Endothelial cell of umbilical vein (primary cell): ENCODE measurements at regions not wholly inside any gene's neighbourhood (a gene's known extent, or its start where the extent isn't known, plus 50 kb on each side); places are given as distances from the start of the nearest gene placed in this dataset.

Source experiments
- BruUV-seq: library from RNA; stranded (reverse); fragments of 400-500 nt; replicated peaks from 2 replicates; lab custom pipeline; 2021; lab: Mats Ljungman, UMichigan
- CTCF ChIA-PET: fragments of 300-600, 350-600 bp; sonication (Branson Sonifier 250); formaldehyde crosslinking; loops from one replicate; lab custom pipeline; 2021; ENCODE audit warnings: antibody characterized with exemption, inconsistent platforms; lab: Charles Lee
- POLR2A ChIA-PET: fragments of 300-600, 350-600 bp; sonication (Branson Sonifier 250); formaldehyde crosslinking; loops from one replicate; lab custom pipeline; 2021; ENCODE audit warnings: antibody characterized with exemption, inconsistent platforms; lab: Charles Lee
- DNase-seq: peaks from one replicate; pipeline ENCODE4 v3.0.0-alpha.2; 2011; ENCODE audit warnings: low read depth, low spot score
- FAIRE-seq: peaks from 2 replicates; lab custom pipeline; 2011; peaks lifted over from hg19 to GRCh38; lab: Jason Lieb, UNC
- H2AFZ ChIP-seq: 2 replicates; pipeline ENCODE4 v1.6.0; 2012; ENCODE audit warnings: low read depth, low read length, control low read depth, inconsistent platforms
- H3K27ac ChIP-seq: 2 replicates; pipeline ENCODE4 v1.5.1; 2011; ENCODE audit warnings: low read depth, mild to moderate bottlenecking, control low read depth, low read length, moderate library complexity; ENCODE audit not compliant: insufficient read depth
- H3K27me3 ChIP-seq, 2 experiments: 2 replicates each; pipeline versions ENCODE4 v1.6.0 to v1.6.1; 2011; ENCODE audit warnings: low read length in 2 of 2, mixed read lengths in 1 of 2; ENCODE audit not compliant: control insufficient read depth in 2 of 2, insufficient read depth in 2 of 2
- H3K36me3 ChIP-seq, 2 experiments: 2 replicates in 1 of 2; 3 replicates in 1 of 2; pipeline ENCODE4 v1.5.1; 2011; ENCODE audit warnings: low read length in 2 of 2, mild to moderate bottlenecking in 1 of 2, moderate library complexity in 1 of 2; ENCODE audit not compliant: control insufficient read depth in 2 of 2, insufficient read depth in 2 of 2; ENCODE audit errors: extremely low read depth in 1 of 2
- H3K4me1 ChIP-seq: 3 replicates; pipeline ENCODE4 v1.5.1; 2011; ENCODE audit warnings: mild to moderate bottlenecking, low read length; ENCODE audit not compliant: control insufficient read depth, insufficient read depth; ENCODE audit errors: extremely low read depth
- H3K4me2 ChIP-seq: 2 replicates; pipeline ENCODE4 v1.6.1; 2011; ENCODE audit warnings: low read length, control low read depth, mixed read lengths; ENCODE audit not compliant: insufficient read depth
- H3K4me3 ChIP-seq, 3 experiments: fragments of 200-600 bp in 1 of 3; sonication (generic), shearing (Covaris generic) in 1 of 3; replicated peaks in 1 of 3; 2 replicates each; pipeline ENCODE4 v1.5.1; 2011 to 2016; ENCODE audit warnings: control low read depth in 3 of 3, low read length in 3 of 3, mild to moderate bottlenecking in 2 of 3, inconsistent platforms in 1 of 3, low read depth in 1 of 3, moderate library complexity in 1 of 3; ENCODE audit not compliant: insufficient read depth in 1 of 3
- H3K79me2 ChIP-seq: 2 replicates; pipeline ENCODE4 v1.6.0; 2012; ENCODE audit warnings: low read length, inconsistent platforms; ENCODE audit not compliant: control insufficient read depth, insufficient read depth
- H3K9ac ChIP-seq: replicated peaks from 2 replicates; pipeline ENCODE3; 2011; ENCODE audit warnings: low read length, control low read depth; ENCODE audit not compliant: insufficient read depth; ENCODE audit errors: extremely low read depth
- H3K9me1 ChIP-seq: replicated peaks from 3 replicates; pipeline ENCODE4 v1.6.0; 2011; ENCODE audit warnings: mild to moderate bottlenecking, low read length; ENCODE audit not compliant: control insufficient read depth, insufficient read depth; ENCODE audit errors: extremely low read depth
- H3K9me3 ChIP-seq: replicated peaks from 2 replicates; pipeline ENCODE4 v1.5.1; 2012; ENCODE audit warnings: low read length, inconsistent platforms; ENCODE audit not compliant: control insufficient read depth, insufficient read depth
- H4K20me1 ChIP-seq: replicated peaks from 2 replicates; pipeline ENCODE3; 2011; ENCODE audit warnings: mild to moderate bottlenecking, low read length; ENCODE audit not compliant: control insufficient read depth, insufficient read depth; ENCODE audit errors: extremely low read depth
- EZH2 ChIP-seq: IDR thresholded peaks from 2 replicates; pipeline ENCODE4 v1.6.1; 2012; ENCODE audit warnings: borderline replicate concordance, low read depth, mild to moderate bottlenecking, moderate library complexity, low read length, inconsistent platforms; ENCODE audit not compliant: severe bottlenecking
- FOS ChIP-seq: IDR thresholded peaks from 2 replicates; pipeline ENCODE4 v1.6.1; 2011; ENCODE audit warnings: mild to moderate bottlenecking, low read length, moderate library complexity, borderline replicate concordance; ENCODE audit not compliant: insufficient read depth
- GATA2 ChIP-seq: IDR thresholded peaks from 2 replicates; pipeline ENCODE4 v1.7.0; 2011; ENCODE audit warnings: low read depth, mild to moderate bottlenecking, moderate library complexity, mixed read lengths, low read length; ENCODE audit not compliant: insufficient read length, insufficient read depth
- JUN ChIP-seq: IDR thresholded peaks from 2 replicates; pipeline ENCODE4 v1.6.1; 2011; ENCODE audit warnings: borderline replicate concordance, low read depth; ENCODE audit not compliant: insufficient read length, insufficient read depth
- MYC ChIP-seq: IDR thresholded peaks from one replicate; pipeline ENCODE4 v1.6.1; 2011; ENCODE audit warnings: mild to moderate bottlenecking, low read depth, low read length
- POLR2A ChIP-seq: IDR thresholded peaks from 2 replicates; pipeline ENCODE4 v1.6.1; 2012; ENCODE audit warnings: low read depth, mild to moderate bottlenecking, control low read depth, low read length
- POLR2AphosphoS5 ChIP-seq: IDR thresholded peaks from 2 replicates; pipeline ENCODE4 v1.6.1; 2012; ENCODE audit warnings: low read depth, mild to moderate bottlenecking, control low read depth, low read length, moderate library complexity; ENCODE audit not compliant: insufficient read depth
- dilution Hi-C: fragments of 300-500 bp; cut with MboI; formaldehyde crosslinking; loops from one replicate; pipeline ENCODE4 v1.15.0; 2019; ENCODE audit warnings: low sequenced_read_pairs; ENCODE audit not compliant: extremely low pct_ligation_motif_present
- intact Hi-C: fragments of 100-400 bp; cut with micrococcal nuclease; formaldehyde crosslinking; loops from one replicate; pipeline ENCODE4 v1.10.0; 2022
- TF ChIP-seq, protein P1 (sequence below), 2 donors: IDR thresholded peaks; 1 replicate in 1 of 2; 2 replicates in 1 of 2; pipeline ENCODE4 v1.5.1; 2011; ENCODE audit warnings: low read length in 2 of 2, mild to moderate bottlenecking in 2 of 2, moderate library complexity in 2 of 2, control low read depth in 1 of 2, inconsistent platforms in 1 of 2, low read depth in 1 of 2; ENCODE audit not compliant: insufficient read depth in 1 of 2; ENCODE audit errors: extremely low read depth in 1 of 2
- TF ChIP-seq, protein P2 (sequence below): IDR thresholded peaks from 2 replicates; pipeline ENCODE4 v1.6.1; 2011; ENCODE audit not compliant: insufficient read depth, insufficient read length

DNA sequence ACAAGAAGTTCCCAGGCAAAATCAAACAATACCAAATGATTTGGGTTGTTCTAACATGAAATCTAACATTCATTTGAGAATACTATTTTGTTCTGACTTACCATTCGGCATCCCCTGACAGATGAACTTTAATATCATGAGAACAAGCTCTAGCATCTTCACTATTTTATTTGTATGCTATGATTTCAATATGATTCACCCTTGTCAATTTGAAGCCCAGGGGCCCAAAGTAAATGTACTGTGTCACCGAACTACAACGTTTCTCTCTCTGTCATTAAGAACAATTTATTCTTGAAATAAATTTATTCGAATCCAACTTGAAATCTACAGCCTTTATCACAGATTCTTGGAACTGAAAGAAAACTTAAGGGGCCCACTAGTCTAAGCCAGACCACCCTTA, 146.2 kb upstream of the RASSF8 start:
- no peaks in the 10 kb centered on the region for H3K9me1 ChIP-seq
- POLR2A ChIA-PET: no interaction called here
- no peak for DNase-seq
- no peak for TF ChIP-seq POLR2AphosphoS5
- no peak for TF ChIP-seq FOS
- no peak for TF ChIP-seq MYC
- TF ChIP-seq GATA2: no peak
- TF ChIP-seq, protein P1, sequence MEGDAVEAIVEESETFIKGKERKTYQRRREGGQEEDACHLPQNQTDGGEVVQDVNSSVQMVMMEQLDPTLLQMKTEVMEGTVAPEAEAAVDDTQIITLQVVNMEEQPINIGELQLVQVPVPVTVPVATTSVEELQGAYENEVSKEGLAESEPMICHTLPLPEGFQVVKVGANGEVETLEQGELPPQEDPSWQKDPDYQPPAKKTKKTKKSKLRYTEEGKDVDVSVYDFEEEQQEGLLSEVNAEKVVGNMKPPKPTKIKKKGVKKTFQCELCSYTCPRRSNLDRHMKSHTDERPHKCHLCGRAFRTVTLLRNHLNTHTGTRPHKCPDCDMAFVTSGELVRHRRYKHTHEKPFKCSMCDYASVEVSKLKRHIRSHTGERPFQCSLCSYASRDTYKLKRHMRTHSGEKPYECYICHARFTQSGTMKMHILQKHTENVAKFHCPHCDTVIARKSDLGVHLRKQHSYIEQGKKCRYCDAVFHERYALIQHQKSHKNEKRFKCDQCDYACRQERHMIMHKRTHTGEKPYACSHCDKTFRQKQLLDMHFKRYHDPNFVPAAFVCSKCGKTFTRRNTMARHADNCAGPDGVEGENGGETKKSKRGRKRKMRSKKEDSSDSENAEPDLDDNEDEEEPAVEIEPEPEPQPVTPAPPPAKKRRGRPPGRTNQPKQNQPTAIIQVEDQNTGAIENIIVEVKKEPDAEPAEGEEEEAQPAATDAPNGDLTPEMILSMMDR (IDR thresholded peaks at IDR 0.05; ENCODE audit: extremely low read depth in 1 of 2, insufficient read depth in 1 of 2, low read depth in 1 of 2, low read length in 2 of 2): no peak
- no peak for TF ChIP-seq EZH2
- no peak for TF ChIP-seq POLR2A
- TF ChIP-seq, protein P2, sequence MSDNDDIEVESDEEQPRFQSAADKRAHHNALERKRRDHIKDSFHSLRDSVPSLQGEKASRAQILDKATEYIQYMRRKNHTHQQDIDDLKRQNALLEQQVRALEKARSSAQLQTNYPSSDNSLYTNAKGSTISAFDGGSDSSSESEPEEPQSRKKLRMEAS: no peak
- TF ChIP-seq JUN: no peak
- no peaks in the 10 kb centered on the region for H3K9me3 ChIP-seq
- no TSS peak for BruUV-seq
- H3K27ac ChIP-seq: no peak overlapping the region
- dilution Hi-C loops (no loop called here), intact Hi-C loops (no loop called here)
- H3K27me3 ChIP-seq: no peaks in the 10 kb centered on the region
- no peak overlapping the region for H3K9ac ChIP-seq
- H4K20me1 ChIP-seq: no peaks in the 10 kb centered on the region
- CTCF ChIA-PET: interaction anchor here (1.2 kb wide), 1 partner anchor 12 kb away, joined by 3 read pairs; no protein-coding TSS in a partner anchor
- H3K4me3 ChIP-seq: no peak overlapping the region
- no peaks in the 10 kb centered on the region for H3K36me3 ChIP-seq
- H3K4me1 ChIP-seq: peaks cover 12% of the 10 kb centered on the region
- FAIRE-seq: no peak
- H3K4me2 ChIP-seq: no peak overlapping the region
- no peaks in the 10 kb centered on the region for H3K79me2 ChIP-seq
- no peak overlapping the region for H2AFZ ChIP-seq
